ENCODE measurements at regions not wholly inside any gene's neighbourhood (a gene's known extent, or its start where the extent isn't known, plus 50 kb on each side); places are given as distances from the start of the nearest gene placed in this dataset.

- TF ChIP-seq CTCF (IDR thresholded peaks at IDR 0.05) (no peak), POLR2A (IDR thresholded peaks at IDR 0.05) (no peak), EP300 (IDR thresholded peaks at IDR 0.05) (no peak)
Measured at GRCh38 chr10:78292250-78292981, 258.8 kb downstream of the RPS24 start.
